HG02852 (cell line): ENCODE measurements at regions not wholly inside any gene's neighbourhood (a gene's known extent, or its start where the extent isn't known, plus 50 kb on each side); places are given as distances from the start of the nearest gene placed in this dataset.
"Not testable (repeated sequence)": the region's sequence is repeated elsewhere in the genome, so short reads cannot be mapped to it uniquely, and the experiment has no call there.

Experiments used
- ATAC-seq: cut with Tn5 transposase; IDR thresholded peaks from one replicate; pipeline ENCODE4 v1.9.1; 2021; ENCODE audit warnings: mild to moderate bottlenecking, moderate library complexity; ENCODE audit not compliant: unreplicated experiment

- not testable (repeated sequence) for ATAC-seq
Observed at GRCh38 chr9:67142392-67143107, 150.2 kb upstream of the SPATA31A3 start.

DNA sequence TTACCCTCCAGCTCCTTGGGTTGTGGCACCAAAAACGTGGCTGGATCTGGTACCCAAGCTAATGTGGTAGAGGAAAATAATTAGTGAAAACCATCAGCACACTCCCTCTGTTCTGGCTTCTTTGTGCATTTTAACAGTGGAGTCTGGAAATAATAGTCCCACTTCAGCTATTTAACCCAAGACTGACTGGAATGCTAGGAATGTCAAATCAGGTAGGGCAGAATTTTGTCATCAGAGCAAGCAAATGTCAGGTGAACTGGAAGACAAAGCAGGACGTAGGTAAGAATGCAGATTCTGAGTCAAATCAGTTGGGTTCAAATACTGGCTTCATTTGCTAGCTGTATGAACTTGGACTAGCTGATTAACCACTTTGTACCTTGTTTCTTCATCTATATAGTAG is 144.0 kb upstream of the SPATA31A3 start:
- ATAC-seq, result not testable (repeated sequence)

- ATAC-seq, result not testable (repeated sequence)
Observed at GRCh38 chr9:67133124-67133523, 140.8 kb upstream of the SPATA31A3 start.

GRCh38 chr9:67116761-67117160 is 124.4 kb upstream of the SPATA31A3 start:
- ATAC-seq, result not testable (repeated sequence)

DNA sequence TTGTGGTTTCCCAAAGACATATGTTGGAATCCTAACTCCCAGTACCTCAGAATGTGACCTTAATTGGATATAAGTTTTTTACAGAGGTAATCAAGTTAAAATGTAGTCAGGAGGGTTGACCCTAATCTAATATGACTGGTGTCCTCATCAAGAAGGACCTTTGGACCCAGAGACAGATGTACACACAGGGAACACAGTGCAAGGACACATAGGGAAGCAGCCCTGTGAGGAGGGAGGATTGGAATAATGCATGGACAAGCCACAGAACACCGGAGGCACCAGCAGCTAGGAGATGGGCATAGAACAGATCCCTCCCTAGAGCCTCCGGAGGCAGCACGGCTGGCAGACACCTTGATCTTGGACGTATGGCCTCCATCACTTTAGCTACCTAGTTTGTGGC is 119.8 kb upstream of the SPATA31A3 start:
- ATAC-seq, result not testable (repeated sequence)

DNA sequence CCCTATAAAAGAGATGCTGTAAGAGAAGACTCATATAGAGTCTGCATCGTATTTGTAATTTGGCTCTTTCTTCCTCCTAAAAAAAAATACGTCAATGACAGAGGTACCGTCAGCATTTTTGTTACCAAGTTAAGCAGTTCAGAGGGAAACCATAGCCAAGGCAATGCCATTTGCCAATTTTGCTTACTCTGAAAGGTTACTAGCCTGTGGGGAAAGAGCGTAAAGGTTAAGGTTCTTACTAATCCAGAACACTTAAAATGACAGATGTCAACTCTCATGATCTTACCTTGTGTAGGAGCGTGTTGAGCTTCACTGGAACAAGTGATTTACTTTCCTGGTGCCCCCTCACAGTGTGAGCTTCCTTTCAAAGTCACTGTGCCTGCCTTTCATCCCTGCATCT is 119.4 kb upstream of the SPATA31A3 start:
- not testable (repeated sequence) for ATAC-seq

- not testable (repeated sequence) for ATAC-seq
Observed at GRCh38 chr9:67109859-67110258, 117.5 kb upstream of the SPATA31A3 start.

GRCh38 chr9:67106659-67107058 is 114.3 kb upstream of the SPATA31A3 start:
- not testable (repeated sequence) for ATAC-seq

DNA sequence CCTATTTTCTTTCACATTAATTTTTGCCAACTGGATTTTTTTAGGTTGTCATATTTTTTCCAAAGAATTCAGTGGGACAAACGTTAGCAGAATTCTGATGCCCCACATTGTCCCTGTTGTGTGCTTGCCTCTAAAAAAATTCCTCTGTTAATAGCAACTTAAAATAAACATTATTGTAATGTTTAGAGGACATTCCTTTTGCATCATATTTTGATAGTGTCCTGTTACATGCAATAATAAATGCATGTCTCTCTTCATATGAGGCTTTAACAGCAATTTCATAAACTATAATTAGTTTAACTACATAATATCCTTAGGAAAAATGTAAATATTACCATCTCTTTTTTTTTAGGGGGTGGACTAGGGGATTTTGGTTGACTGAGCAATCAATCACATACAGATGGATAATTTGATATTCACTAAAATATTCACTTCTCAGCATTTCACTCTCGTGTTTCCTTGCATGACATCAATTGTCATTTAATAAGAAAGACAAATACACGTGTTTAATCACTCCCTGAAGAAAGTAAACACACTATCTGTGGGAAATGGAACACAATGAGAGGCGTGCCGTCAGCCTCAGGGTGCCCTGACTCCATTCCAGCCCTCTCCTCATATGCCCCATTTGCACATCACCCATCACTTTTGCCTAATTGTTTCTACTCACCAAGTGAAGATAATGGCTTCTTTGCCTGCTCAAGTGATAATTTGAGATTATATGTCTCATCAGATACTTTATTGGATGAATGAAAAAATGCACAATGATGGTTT is 110.3 kb upstream of the SPATA31A3 start:
- not testable (repeated sequence) for ATAC-seq

DNA sequence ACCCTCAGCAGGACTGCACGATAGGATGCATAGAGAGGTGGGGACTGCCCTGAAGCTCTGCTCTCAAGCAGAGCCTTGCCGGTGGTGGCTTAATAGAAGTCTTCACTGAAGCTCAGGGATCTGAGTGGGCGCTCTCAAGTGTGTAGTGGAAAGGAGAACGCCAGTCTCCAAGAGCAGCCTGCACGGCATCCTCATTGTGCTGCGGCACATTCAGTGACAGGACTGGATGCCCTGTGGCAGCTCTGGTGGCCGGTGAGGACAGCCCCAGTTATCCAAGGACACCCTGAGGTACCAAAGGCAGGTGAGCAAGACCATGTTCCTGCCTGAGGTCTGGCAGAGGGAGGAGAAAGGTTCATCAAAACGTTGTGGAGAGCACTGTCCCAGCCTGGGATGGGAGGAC is 98.8 kb upstream of the SPATA31A3 start:
- ATAC-seq, result not testable (repeated sequence)

- not testable (repeated sequence) for ATAC-seq
Observed at GRCh38 chr9:67086862-67087261, 94.5 kb upstream of the SPATA31A3 start.

GRCh38 chr9:67066140-67066539 is 73.8 kb upstream of the SPATA31A3 start:
- not testable (repeated sequence) for ATAC-seq

DNA sequence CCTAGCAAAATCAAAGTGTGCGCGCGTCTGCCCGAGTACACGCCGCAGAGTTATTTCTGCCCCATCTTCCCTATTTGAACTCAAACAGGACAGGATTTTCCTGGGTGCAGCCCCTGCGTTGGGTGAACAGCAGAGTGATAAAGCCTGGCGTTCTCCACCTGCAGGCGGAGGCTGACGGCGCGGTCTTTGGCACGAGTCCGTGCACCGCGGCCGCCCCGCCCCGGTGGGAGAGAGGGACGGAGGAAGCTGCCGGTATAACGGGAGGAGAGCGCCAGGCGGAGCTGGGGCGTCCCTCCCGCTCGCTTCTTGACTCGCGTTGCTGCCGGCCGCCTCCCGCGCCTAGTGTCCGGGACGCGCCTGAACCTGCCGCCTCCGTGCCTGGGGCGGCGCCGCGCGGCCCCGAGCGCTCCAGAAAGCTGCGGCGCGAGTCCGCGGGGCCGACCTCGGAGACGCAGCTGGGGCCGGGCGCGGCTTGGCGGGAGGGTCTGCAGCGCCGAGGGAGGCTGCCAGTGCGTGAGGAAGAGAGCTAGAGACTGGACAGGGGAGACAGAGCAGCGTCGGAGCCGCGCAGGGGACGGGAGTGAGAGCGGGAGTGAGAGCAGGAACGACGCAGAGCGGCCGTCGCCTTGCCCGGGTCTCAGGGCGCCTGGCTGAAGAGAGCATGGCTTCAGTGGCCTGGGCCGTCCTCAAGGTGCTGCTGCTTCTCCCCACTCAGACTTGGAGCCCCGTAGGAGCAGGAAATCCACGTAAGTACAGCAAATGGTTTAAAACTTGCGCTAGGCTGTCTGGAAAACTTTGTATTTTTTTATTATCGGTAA is 66.8 kb upstream of the SPATA31A3 start:
- ATAC-seq, result not testable (repeated sequence)
